Erythroblast (primary cell): ENCODE measurements at regions not wholly inside any gene's neighbourhood (a gene's known extent, or its start where the extent isn't known, plus 50 kb on each side); places are given as distances from the start of the nearest gene placed in this dataset.

ENCODE experiments used
- GATA1 ChIP-seq: IDR thresholded peaks from 2 replicates; pipeline ENCODE4 v1.6.1; 2011; ENCODE audit warnings: low read depth, mild to moderate bottlenecking, control low read depth, low read length, moderate library complexity
- POLR2A ChIP-seq: IDR thresholded peaks from 2 replicates; pipeline ENCODE4 v1.6.1; 2011; ENCODE audit warnings: mild to moderate bottlenecking, low read length

DNA sequence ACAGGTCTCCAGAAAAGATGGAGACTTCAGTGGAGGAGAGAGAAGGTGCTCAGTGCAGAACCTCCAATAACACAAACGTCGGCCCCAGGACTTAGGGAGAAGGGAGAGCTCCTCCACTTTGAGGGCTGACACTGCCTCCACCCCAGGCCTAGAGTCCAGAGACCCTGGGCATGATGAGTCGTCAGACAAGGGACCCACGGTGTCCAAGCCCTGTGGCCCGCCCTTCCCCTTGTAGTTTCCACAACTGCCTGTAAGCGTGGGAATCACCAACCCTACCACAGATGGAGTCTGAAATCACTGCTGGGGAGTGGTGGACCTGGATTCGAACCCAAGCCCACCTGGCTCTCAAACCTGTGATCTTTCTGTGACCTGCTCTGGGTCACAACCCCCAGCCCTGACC is 281.1 kb downstream of the NPHP4 start:
- no peak for TF ChIP-seq POLR2A
- TF ChIP-seq GATA1: no peak
